H9 (cell line): ENCODE measurements at regions not wholly inside any gene's neighbourhood (a gene's known extent, or its start where the extent isn't known, plus 50 kb on each side); places are given as distances from the start of the nearest gene placed in this dataset.

Source experiments
- DNase-seq: peaks from one replicate; pipeline ENCODE4 v3.0.0-alpha.2; 2017
- H2AFZ ChIP-seq: one replicate; pipeline ENCODE4 v1.6.1; 2013; ENCODE audit warnings: mild to moderate bottlenecking, low read length, control low read depth, moderate library complexity
- H2AK5ac ChIP-seq: 2 replicates; pipeline ENCODE4 v1.6.1; 2013; ENCODE audit warnings: low read length, control low read depth, mixed read lengths; ENCODE audit not compliant: insufficient read length
- H2BK120ac ChIP-seq: one replicate; pipeline ENCODE4 v1.6.1; 2013; ENCODE audit warnings: low read depth, mild to moderate bottlenecking, low read length, control low read depth, inconsistent platforms; ENCODE audit not compliant: poor library complexity, severe bottlenecking
- H2BK12ac ChIP-seq: 2 replicates; pipeline ENCODE4 v1.6.1; 2013; ENCODE audit warnings: low read length, control low read depth, mixed read lengths, low read depth; ENCODE audit not compliant: insufficient read length
- H2BK15ac ChIP-seq: 2 replicates; pipeline ENCODE4 v1.6.1; 2013; ENCODE audit warnings: low read depth, low read length, control low read depth
- H2BK20ac ChIP-seq: one replicate; pipeline ENCODE4 v1.6.1; 2013; ENCODE audit warnings: low read depth, mild to moderate bottlenecking, low read length, control low read depth, inconsistent platforms; ENCODE audit not compliant: poor library complexity, severe bottlenecking
- H2BK5ac ChIP-seq: 2 replicates; pipeline ENCODE4 v1.6.1; 2013; ENCODE audit warnings: low read length, control low read depth, mixed read lengths; ENCODE audit not compliant: insufficient read length
- H3K14ac ChIP-seq: 2 replicates; pipeline ENCODE4 v1.6.1; 2013; ENCODE audit warnings: low read length, control low read depth; ENCODE audit not compliant: insufficient read depth
- H3K18ac ChIP-seq: 2 replicates; pipeline ENCODE4 v1.6.1; 2013; ENCODE audit warnings: low read depth, mild to moderate bottlenecking, mixed read lengths, low read length, control low read depth; ENCODE audit not compliant: insufficient read length
- H3K23ac ChIP-seq: 2 replicates; pipeline ENCODE4 v1.6.1; 2013; ENCODE audit warnings: low read length, control low read depth, mixed read lengths, low read depth; ENCODE audit not compliant: insufficient read length
- H3K23me2 ChIP-seq: 2 replicates; pipeline ENCODE4 v1.6.1; 2013; ENCODE audit warnings: low read depth, mild to moderate bottlenecking, mixed read lengths, low read length, control low read depth; ENCODE audit not compliant: insufficient read length, poor library complexity, severe bottlenecking
- H3K27ac ChIP-seq: 2 replicates; pipeline ENCODE4 v1.5.1; 2013; ENCODE audit warnings: low read length, control low read depth, mixed read lengths, low read depth; ENCODE audit not compliant: insufficient read length
- H3K27me3 ChIP-seq: 2 replicates; pipeline ENCODE4 v1.6.1; 2013; ENCODE audit warnings: low read length, control low read depth, inconsistent platforms; ENCODE audit not compliant: insufficient read depth
- H3K4ac ChIP-seq: 2 replicates; pipeline ENCODE4 v1.6.1; 2013; ENCODE audit warnings: low read depth, mild to moderate bottlenecking, control low read depth, inconsistent platforms, low read length, moderate library complexity
- H3K4me1 ChIP-seq: 2 replicates; pipeline ENCODE4 v1.6.1; 2013; ENCODE audit warnings: low read length, control low read depth, inconsistent platforms; ENCODE audit not compliant: insufficient read depth
- H3K4me2 ChIP-seq: 2 replicates; pipeline ENCODE4 v1.6.1; 2013; ENCODE audit warnings: low read length, control low read depth, mixed read lengths; ENCODE audit not compliant: insufficient read length, insufficient read depth
- H3K56ac ChIP-seq: 2 replicates; pipeline ENCODE4 v1.6.1; 2013; ENCODE audit warnings: low read depth, mild to moderate bottlenecking, mixed read lengths, low read length, control low read depth; ENCODE audit not compliant: insufficient read length
- H3K79me1 ChIP-seq: 2 replicates; pipeline ENCODE4 v1.6.1; 2013; ENCODE audit warnings: low read depth, mild to moderate bottlenecking, moderate library complexity, low read length, control low read depth, inconsistent platforms; ENCODE audit not compliant: insufficient read depth, poor library complexity, severe bottlenecking
- H3K79me2 ChIP-seq: 2 replicates; pipeline ENCODE4 v1.6.1; 2013; ENCODE audit warnings: low read length, control low read depth, inconsistent platforms; ENCODE audit not compliant: insufficient read depth
- H3K9ac ChIP-seq: 2 replicates; pipeline ENCODE4 v1.6.1; 2013; ENCODE audit warnings: low read length, control low read depth, mixed read lengths; ENCODE audit not compliant: insufficient read length; ENCODE audit errors: extremely low read depth
- H3K9me3 ChIP-seq: one replicate; pipeline ENCODE4 v1.6.1; 2013; ENCODE audit warnings: low read depth, low read length, inconsistent platforms; ENCODE audit not compliant: control insufficient read depth
- H3T11ph ChIP-seq: one replicate; pipeline ENCODE4 v1.6.1; 2013; ENCODE audit warnings: mild to moderate bottlenecking, low read length, control low read depth, inconsistent platforms
- H4K20me1 ChIP-seq: one replicate; pipeline ENCODE4 v1.6.1; 2013; ENCODE audit not compliant: control insufficient read depth, insufficient read length, insufficient read depth
- H4K5ac ChIP-seq: 2 replicates; pipeline ENCODE4 v1.6.1; 2013; ENCODE audit warnings: low read depth, mild to moderate bottlenecking, mixed read lengths, low read length, control low read depth; ENCODE audit not compliant: insufficient read length
- H4K8ac ChIP-seq: replicated peaks from 2 replicates; pipeline ENCODE4 v1.6.1; 2013; ENCODE audit warnings: low read length, control low read depth, mixed read lengths, low read depth; ENCODE audit not compliant: insufficient read length
- H4K91ac ChIP-seq: 2 replicates; pipeline ENCODE4 v1.6.1; 2013; ENCODE audit warnings: low read depth, mild to moderate bottlenecking, moderate library complexity, mixed read lengths, low read length, control low read depth; ENCODE audit not compliant: insufficient read length
- H3K27ac Mint-ChIP-seq, 3 experiments: 2 replicates in 2 of 3; 3 replicates in 1 of 3; pipeline ENCODE4 v1.8.0; 2020 to 2021; ENCODE audit warnings: mixed read lengths in 3 of 3, mild to moderate bottlenecking in 1 of 3, moderate library complexity in 1 of 3
- H3K27me3 Mint-ChIP-seq: 2 replicates; pipeline ENCODE4 v1.8.0; 2021; ENCODE audit warnings: low read depth, mild to moderate bottlenecking, moderate library complexity, mixed read lengths
- H3K36me3 Mint-ChIP-seq, 3 experiments: 2 replicates in 2 of 3; 3 replicates in 1 of 3; pipeline ENCODE4 v1.8.0; 2020 to 2021; ENCODE audit warnings: low read depth in 3 of 3, mixed read lengths in 3 of 3; ENCODE audit not compliant: insufficient read depth in 1 of 3
- H3K4me1 Mint-ChIP-seq, 2 experiments: 2 replicates each; pipeline ENCODE4 v1.8.0; 2020; ENCODE audit warnings: mixed read lengths in 2 of 2
- H3K4me3 Mint-ChIP-seq, 2 experiments: 2 replicates in 1 of 2; 3 replicates in 1 of 2; pipeline ENCODE4 v1.8.0; 2020 to 2021; ENCODE audit warnings: mild to moderate bottlenecking in 2 of 2, mixed read lengths in 2 of 2, moderate library complexity in 1 of 2
- H3K9me3 Mint-ChIP-seq, 2 experiments: 2 replicates in 1 of 2; 3 replicates in 1 of 2; pipeline ENCODE4 v1.8.0; 2020; ENCODE audit warnings: mild to moderate bottlenecking in 2 of 2, mixed read lengths in 2 of 2, moderate library complexity in 1 of 2
- CTCF ChIP-seq: fragments of 200-600 bp; sonication (generic); conservative IDR thresholded peaks from 3 replicates; pipeline ENCODE4 v1.8.0; 2021; ENCODE audit warnings: antibody characterized with exemption, mild to moderate bottlenecking
- WGBS: extraction: QIAGEN DNeasy Blood & Tissue Kit; methylation state at CpG from one replicate; pipeline ENCODE4 v1.1.7; 2013; ENCODE audit warnings: missing lambda C conversion rate, low lambda C conversion rate, mixed read lengths; ENCODE audit not compliant: insufficient read length; ENCODE audit errors: extremely low coverage; 5-methylcytosine and 5-hydroxymethylcytosine counted together

GRCh38 chr14:95375539-95376109 is 55.9 kb upstream of the CLMN start:
- no peak overlapping the region for H3K9ac ChIP-seq
- H4K5ac ChIP-seq, result no peak overlapping the region
- H4K91ac ChIP-seq, result no peak overlapping the region
- H2AK5ac ChIP-seq, result no peak overlapping the region
- no peak overlapping the region for H2BK20ac ChIP-seq
- no peak overlapping the region for H2BK120ac ChIP-seq
- H3K56ac ChIP-seq, result no peak overlapping the region
- peaks cover 20% of the 10 kb centered on the region for H3K27me3 Mint-ChIP-seq
- no peak overlapping the region for H4K8ac ChIP-seq
- no peak overlapping the region for H3K23ac ChIP-seq
- H3K27me3 ChIP-seq, result no peaks in the 10 kb centered on the region
- no peak overlapping the region for H2BK12ac ChIP-seq
- H2BK15ac ChIP-seq, result no peak overlapping the region
- H3K4me3 Mint-ChIP-seq, result no peak overlapping the region; a peak in 1 of 5 replicates
- no peaks in the 10 kb centered on the region for H3K23me2 ChIP-seq
- H4K20me1 ChIP-seq, result no peaks in the 10 kb centered on the region
- no peaks in the 10 kb centered on the region for H3K9me3 ChIP-seq
- no peaks in the 10 kb centered on the region for H3K79me2 ChIP-seq
- H3K4me1 ChIP-seq, result peaks cover 3% of the 10 kb centered on the region; the same call in 1 of the 2 replicates
- TF ChIP-seq CTCF, result no peak
- H3T11ph ChIP-seq, result no peak overlapping the region
- peaks cover 4 to 31% (median 5%) of the 10 kb centered on the region in 3 experiments; a peak in 5 of 7 replicates for H3K36me3 Mint-ChIP-seq
- H3K4ac ChIP-seq, result no peak overlapping the region
- H3K4me2 ChIP-seq, result no peak overlapping the region
- H3K14ac ChIP-seq, result no peak overlapping the region
- no peak overlapping the region for H3K27ac ChIP-seq
- no peak overlapping the region; a peak in 2 of 7 replicates for H3K27ac Mint-ChIP-seq
- peaks cover 18 to 26% of the 10 kb centered on the region in 2 experiments for H3K4me1 Mint-ChIP-seq
- WGBS, result no CpG with 5 or more reads among the region's 7 CpGs
- H3K9me3 Mint-ChIP-seq, result peaks cover 28 to 33% of the 10 kb centered on the region in 2 experiments
- no peak overlapping the region for H2BK5ac ChIP-seq
- H2AFZ ChIP-seq, result no peak overlapping the region
- no peaks in the 10 kb centered on the region for H3K79me1 ChIP-seq
- DNase-seq, result no peak
- no peak overlapping the region for H3K18ac ChIP-seq
